ENCODE measurements at regions not wholly inside any gene's neighbourhood (a gene's known extent, or its start where the extent isn't known, plus 50 kb on each side); places are given as distances from the start of the nearest gene placed in this dataset.

- TF ChIP-seq CTCF (IDR thresholded peaks at IDR 0.05; ENCODE audit: insufficient read depth, low read length, poor library complexity, severe bottlenecking): no peak
- no peak for TF ChIP-seq EZH2phosphoT487 (conservative IDR thresholded peaks at IDR 0.05; ENCODE audit: low read length)
Measured at GRCh38 chr7:41586931-41587640, 115.8 kb downstream of the INHBA start.

Data from SU-DHL-6 (cell line).